ENCODE measurements at regions not wholly inside any gene's neighbourhood (a gene's known extent, or its start where the extent isn't known, plus 50 kb on each side); places are given as distances from the start of the nearest gene placed in this dataset.

GRCh38 chr2:236843161-236843968 lies 242.3 kb upstream of the COPS8 start:
- DNase-seq (ENCODE audit: low read depth in 4 of 4, low spot score in 3 of 4) = no peak

DNA sequence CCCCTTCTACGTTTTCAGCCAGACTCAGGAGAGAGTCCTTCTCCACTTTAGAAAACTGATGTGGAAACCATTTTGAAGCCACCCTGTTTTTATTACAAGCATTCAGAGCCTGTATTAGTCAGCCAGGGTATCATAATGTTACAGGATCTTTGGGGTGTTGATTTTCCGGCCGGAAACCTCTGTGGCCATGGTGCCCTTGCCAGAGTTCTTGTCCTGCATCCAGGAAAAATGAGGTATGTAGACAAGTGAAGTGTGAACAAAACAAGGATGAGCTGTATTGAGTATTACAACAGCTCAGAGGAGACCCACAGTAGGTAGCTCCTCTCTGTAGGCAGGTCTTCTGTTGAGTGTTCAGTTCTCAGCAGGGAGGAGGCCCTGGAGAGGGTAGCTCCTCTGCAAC lies 241.0 kb upstream of the COPS8 start:
- no peak for DNase-seq (ENCODE audit: low read depth in 4 of 4, low spot score in 3 of 4)

DNA sequence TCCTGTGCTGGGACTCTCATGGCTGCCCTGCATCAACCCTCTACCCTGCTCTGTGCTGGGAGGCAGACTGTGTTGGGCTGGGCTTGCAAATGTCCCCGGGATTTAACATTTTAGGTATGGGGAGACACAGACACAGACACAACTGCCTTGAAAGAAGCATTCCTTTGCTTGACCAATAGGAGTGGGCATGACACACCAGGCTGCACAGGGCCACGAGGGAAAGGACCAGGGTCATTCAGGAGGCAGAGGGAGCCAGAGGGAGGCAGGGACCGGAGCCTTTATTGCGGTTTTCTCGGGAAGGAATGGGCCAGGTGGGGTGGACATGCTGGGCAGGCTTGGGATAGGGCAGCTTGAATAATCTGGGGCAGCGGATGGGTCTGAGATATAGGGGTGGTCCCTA lies 238.7 kb upstream of the COPS8 start:
- no peak for DNase-seq (ENCODE audit: low read depth in 4 of 4, low spot score in 3 of 4)

GRCh38 chr2:236847538-236848263 lies 238.0 kb upstream of the COPS8 start:
- DNase-seq (ENCODE audit: low read depth in 4 of 4, low spot score in 3 of 4) = no peak

GRCh38 chr2:236848501-236848900 lies 237.2 kb upstream of the COPS8 start:
- no peak for DNase-seq (ENCODE audit: low read depth in 4 of 4, low spot score in 3 of 4)

DNA sequence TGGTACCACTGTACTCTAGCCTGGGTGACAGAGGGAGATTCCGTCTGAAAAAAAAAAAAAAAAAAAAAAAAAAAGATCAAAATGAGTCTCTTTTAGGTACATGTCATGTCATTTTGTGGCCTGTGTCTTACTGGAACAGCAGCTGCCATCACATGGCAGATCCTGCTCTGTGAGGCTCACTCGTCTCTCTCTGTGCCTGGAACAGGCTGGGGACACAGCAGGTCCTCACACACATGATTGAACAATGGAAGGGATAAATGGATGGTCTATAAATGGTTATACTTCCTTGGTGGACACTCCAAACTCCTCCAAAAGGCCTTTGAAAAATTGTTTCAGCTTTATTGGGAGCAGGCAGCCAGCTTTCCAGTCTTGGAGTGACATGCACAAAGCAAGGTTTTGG lies 236.2 kb upstream of the COPS8 start:
- DNase-seq (ENCODE audit: low read depth in 4 of 4, low spot score in 3 of 4) = no peak

DNA sequence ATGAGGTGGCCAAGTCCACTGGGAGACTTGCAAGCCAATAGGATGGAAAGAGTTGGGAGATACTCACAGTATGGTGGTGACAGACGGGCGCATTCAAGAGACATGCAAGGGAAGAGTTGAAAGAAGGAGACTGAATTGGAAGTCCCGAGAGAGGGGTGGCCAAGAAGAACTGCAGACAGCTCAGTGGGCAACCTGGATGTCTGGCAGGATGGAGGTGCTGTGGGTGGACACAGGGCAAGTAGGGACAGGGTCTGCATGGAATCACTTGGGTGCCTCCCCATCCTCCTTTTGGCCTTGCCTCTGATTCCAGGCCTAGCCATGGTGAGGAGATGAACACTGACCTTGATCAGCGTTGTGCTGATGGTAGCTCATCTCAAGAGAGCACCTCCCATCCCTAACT lies 235.7 kb upstream of the COPS8 start:
- DNase-seq (ENCODE audit: low read depth in 4 of 4, low spot score in 3 of 4) = no peak

- DNase-seq (ENCODE audit: low read depth in 4 of 4, low spot score in 3 of 4) = no peak
Observed at GRCh38 chr2:236851187-236851586, 234.5 kb upstream of the COPS8 start.

DNA sequence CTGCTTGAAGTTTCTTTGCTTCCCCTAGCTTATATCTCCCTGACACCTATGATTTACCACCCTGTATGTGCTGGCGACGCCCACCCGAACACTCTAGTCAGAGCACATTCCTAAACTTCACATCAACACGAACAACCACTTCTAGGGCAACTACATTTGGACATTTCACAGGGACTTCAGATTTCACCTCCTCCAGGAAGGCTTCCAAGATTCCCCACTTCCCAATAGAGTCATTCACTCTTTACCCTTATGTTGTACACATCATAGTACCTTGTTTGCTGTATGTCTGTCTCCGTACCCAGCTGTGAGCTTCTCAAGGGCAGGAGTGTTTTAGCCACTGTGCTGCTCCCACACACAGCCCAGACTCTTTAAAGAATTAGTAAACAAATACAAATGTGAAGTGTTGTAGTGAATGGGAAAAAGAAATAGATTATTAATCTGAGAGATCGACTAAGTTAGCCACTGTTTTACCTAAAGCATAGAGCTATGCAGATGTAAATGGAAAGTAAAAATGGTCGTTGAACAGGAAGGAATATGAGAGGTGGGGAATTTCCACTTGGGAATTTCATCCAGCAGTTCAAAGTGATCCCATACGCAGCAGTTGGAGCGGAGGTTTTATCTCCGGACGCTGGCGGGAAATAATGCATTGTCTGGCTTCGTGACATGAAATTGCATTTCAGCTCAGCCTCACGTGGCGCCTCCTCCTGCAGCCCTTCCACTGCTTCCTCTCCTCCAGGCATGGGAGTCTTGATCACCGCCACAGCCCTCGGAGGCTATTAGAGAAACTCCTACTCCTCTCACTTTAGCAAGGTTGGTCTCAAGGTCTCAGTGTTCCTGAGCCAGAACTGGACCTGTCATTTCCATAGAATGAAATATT lies 233.4 kb upstream of the COPS8 start:
- no peak for DNase-seq (ENCODE audit: low read depth in 4 of 4, low spot score in 3 of 4)

- no peak for DNase-seq (ENCODE audit: low read depth in 4 of 4, low spot score in 3 of 4)
Observed at GRCh38 chr2:236852977-236853374, 232.7 kb upstream of the COPS8 start.

DNA sequence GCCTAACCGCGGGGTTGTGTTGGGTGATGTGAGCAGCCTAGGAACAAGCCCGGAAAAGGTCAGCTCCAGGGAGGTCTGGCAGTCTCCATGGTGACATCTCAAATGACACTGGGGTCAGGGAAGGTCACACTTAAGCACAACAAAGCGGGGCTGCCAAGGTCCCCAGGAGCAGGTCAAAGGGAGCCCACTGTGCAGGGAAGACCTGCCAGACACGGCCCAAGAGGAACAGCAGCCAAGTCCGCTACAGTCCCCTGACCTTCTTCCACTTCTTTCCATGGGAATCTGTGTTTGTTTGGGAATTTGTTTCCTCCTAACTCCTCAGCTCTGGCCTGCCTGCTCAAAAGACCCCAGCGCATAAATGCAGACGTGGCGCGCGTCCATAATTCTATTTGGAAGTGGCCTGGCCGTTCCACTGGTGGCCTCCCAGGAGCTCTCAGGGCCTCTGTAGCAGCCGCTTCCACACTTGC lies 232.1 kb upstream of the COPS8 start:
- no peak for DNase-seq (ENCODE audit: low read depth in 4 of 4, low spot score in 3 of 4)

GRCh38 chr2:236855176-236855865 lies 230.4 kb upstream of the COPS8 start:
- DNase-seq (ENCODE audit: low read depth in 4 of 4, low spot score in 3 of 4) = no peak

DNA sequence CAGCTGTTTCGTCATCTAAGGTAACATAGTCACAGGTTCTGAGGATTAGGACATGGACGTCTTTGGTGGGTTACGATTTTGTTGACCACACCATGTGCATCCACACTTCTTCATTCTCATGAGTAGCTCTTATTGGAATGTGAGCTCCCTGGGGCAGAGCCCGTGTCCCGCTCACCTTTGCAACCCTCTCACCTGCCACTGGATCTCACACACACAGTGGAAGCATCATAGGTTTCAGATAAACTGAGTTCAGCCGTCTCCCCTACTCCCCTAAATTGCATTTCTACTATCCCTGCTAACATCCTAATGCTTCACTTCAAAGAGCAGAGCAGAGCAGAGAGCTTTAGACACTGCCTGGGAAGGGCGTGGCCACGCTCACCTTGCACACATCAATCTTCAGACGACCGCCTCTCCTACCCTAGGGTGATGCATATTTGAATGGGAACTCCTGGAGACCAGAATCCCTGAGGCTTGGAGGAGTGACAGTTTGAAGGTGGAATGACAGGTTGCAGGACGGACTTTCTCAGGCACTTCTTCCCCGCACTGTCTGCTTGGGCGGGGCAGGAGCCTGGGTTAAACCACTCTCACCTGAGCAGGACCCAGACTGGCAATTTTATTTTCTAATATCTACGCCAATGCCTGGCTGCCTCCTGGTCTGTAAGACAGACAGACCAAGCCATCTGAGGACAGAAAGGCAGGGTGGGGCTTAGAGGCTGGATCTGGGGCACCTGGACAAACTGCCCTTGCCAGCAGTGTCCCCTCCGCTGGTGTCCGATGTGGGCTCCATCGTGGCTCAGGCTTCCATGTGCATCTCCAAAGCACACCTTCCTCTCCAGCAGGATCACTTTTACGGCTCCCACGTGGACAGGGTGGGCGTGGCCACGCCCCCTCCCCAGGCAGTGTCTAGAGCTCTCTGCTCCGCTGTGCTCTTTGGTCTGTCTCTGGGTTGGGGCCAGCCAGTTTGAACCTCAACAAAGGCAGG lies 229.5 kb upstream of the COPS8 start:
- DNase-seq (ENCODE audit: low read depth in 4 of 4, low spot score in 3 of 4) = no peak

DNA sequence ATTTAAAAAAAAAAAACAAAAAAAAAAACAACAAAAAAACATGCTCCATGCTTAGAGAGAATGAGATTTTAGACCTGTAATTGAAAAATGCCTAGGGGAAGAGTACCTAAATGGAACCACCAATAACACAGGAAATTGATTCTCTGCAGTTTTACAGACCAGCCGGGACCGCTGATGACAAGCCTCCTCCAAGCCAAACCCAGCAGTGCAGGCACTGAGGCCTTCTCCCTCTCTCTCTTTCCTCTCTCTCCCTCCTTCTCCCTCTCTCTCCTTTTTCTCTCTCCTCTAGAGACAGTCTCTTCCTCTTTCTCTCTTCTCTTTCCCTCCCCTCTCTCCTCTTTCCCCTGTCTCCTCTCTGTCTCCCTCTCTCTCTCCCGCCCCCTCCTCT lies 228.8 kb upstream of the COPS8 start:
- no peak for DNase-seq (ENCODE audit: low read depth in 4 of 4, low spot score in 3 of 4)

DNA sequence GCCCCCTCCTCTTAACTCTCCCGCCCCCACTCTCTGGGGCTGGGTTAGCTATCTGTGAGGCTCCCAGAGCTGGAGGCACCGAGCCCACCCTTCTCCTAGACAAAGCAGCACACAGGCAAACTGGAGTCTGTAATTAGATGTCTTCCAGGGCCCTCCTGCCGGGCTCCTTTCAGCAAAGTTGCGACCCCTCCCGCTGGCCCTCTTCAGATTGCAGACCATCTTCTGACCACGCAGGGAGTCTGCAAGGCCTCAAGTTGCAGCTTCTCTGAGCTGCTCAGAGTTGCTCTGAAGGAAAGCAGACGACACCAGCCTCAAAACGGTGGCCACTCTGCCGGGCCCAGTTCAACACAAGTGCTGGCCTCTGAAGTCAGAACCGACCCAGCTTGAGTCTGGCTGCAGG lies 228.4 kb upstream of the COPS8 start:
- DNase-seq (ENCODE audit: low read depth in 4 of 4, low spot score in 3 of 4) = no peak

- no peak for DNase-seq (ENCODE audit: low read depth in 4 of 4, low spot score in 3 of 4)
Observed at GRCh38 chr2:236857781-236858180, 227.9 kb upstream of the COPS8 start.

DNA sequence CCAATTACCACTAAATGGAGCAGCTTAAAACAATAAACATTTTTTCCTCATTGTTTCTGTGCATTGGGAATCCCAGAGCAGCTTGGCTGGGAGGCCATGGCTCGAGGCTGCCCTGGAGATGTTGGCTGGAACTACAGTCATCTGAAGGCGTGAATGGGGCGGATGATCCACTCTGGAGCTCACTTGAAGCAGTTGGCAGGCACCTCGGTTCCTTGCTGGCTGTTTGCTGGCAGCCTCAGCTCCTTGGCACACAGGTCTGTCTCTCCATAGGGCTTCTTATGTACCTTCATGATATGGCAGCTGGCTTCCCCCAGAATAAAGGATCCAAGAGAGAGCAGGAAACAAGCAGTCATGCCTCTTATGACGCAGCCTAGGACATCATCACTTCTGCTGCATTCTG lies 227.0 kb upstream of the COPS8 start:
- no peak for DNase-seq (ENCODE audit: low read depth in 4 of 4, low spot score in 3 of 4)

DNA sequence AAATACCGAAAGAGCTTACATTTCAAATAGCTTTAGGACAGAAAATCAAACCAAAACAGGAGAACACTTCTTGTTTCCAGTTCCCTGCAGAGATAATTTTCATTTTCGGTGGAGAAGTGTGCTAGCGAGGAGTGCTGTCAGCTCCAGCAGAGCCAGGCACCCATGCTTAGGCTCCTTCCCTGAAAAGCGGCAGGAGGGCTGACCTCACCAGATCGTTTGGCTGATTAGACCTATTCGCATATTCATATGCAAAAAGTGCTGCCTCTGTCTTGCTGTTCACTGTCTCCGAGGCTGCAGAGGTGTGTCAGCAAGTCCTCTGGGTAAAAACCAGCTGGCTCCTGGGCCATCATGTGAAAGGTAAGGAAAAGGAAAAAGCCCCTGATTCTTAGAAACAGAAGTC lies 225.8 kb upstream of the COPS8 start:
- DNase-seq (ENCODE audit: low read depth in 4 of 4, low spot score in 3 of 4) = no peak

GRCh38 chr2:236861196-236861875 lies 224.4 kb upstream of the COPS8 start:
- no peak for DNase-seq (ENCODE audit: low read depth in 4 of 4, low spot score in 3 of 4)
